ENCODE measurements at regions not wholly inside any gene's neighbourhood (a gene's known extent, or its start where the extent isn't known, plus 50 kb on each side); places are given as distances from the start of the nearest gene placed in this dataset.

DNA sequence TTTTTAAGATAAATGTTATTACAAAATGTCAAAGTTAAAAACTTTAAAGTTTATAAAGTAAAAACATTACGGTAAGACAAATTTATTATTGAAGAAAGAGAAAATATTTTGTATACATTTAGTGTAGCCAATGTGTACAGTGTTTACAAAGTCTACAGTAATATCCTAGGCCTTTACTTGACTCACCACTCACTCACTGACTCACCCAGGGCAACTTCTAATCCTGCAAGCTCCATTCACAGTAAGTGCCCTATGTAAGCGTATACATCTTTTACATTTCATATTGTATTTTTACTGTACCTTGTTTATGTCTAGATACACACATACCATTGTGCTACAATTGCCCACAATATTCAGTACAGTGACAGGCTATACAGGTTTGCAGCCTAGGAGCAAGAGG lies 448.2 kb downstream of the KCTD12 start:
- no peak for DNase-seq (ENCODE audit: low spot score in 2 of 2)
- no peaks in the 10 kb centered on the region for H3K27me3 ChIP-seq
- no peaks in the 10 kb centered on the region for H3K36me3 ChIP-seq
- no peak overlapping the region for H3K4me3 ChIP-seq
- no peak overlapping the region for H3K27ac ChIP-seq
- H3K9me3 ChIP-seq: no peaks in the 10 kb centered on the region
- intact Hi-C loops (cut with DNase I): no loop called here
- TF ChIP-seq, protein P1, sequence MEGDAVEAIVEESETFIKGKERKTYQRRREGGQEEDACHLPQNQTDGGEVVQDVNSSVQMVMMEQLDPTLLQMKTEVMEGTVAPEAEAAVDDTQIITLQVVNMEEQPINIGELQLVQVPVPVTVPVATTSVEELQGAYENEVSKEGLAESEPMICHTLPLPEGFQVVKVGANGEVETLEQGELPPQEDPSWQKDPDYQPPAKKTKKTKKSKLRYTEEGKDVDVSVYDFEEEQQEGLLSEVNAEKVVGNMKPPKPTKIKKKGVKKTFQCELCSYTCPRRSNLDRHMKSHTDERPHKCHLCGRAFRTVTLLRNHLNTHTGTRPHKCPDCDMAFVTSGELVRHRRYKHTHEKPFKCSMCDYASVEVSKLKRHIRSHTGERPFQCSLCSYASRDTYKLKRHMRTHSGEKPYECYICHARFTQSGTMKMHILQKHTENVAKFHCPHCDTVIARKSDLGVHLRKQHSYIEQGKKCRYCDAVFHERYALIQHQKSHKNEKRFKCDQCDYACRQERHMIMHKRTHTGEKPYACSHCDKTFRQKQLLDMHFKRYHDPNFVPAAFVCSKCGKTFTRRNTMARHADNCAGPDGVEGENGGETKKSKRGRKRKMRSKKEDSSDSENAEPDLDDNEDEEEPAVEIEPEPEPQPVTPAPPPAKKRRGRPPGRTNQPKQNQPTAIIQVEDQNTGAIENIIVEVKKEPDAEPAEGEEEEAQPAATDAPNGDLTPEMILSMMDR (IDR thresholded peaks at IDR 0.05): no peak
- H3K4me1 ChIP-seq: no peaks in the 10 kb centered on the region

DNA sequence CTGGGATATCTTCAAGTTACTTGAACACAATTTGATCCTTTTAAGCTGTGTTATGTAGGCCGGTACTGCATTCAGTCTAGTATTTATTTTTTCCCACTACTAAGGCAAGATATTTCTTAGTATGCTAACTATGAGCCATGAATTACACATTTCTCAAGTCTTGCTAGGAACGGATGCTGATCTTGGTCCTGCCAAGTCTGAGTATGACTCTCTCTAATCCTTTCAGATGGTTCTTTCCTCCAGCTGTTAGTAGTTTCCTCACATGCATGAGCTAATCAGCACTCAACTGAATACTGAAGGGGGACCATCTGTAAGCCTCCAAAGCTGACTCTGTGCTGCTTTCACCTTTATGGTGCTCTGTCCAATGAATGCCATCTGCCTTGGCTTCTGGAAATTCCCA lies 460.3 kb downstream of the KCTD12 start:
- no peak for DNase-seq (ENCODE audit: low spot score in 2 of 2)
- no peak overlapping the region for H3K4me3 ChIP-seq
- no peaks in the 10 kb centered on the region for H3K9me3 ChIP-seq
- H3K27me3 ChIP-seq: no peaks in the 10 kb centered on the region
- H3K36me3 ChIP-seq: no peaks in the 10 kb centered on the region
- TF ChIP-seq, protein P1 (IDR thresholded peaks at IDR 0.05): no peak
- H3K27ac ChIP-seq: no peak overlapping the region
- no peaks in the 10 kb centered on the region for H3K4me1 ChIP-seq
- intact Hi-C loops (cut with DNase I): no loop called here

DNA sequence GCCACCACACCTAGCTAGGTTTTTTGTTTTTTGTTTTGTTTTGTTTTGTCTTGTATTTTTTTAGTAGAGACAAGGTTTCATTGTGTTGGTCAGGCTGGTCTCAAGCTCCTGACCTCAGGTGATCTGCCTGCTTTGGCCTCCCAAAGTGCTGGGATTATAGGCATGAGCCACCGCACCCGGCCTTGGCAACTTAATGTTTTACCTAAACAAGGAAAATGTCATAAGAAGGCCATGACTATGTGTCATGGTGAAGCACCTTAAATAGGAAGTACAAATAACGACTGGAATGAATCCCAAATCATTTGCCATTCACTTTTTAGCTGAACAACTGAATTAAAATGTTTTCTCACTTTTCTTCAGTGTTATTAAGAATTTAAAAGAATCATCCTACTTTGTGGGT lies 465.2 kb downstream of the KCTD12 start:
- intact Hi-C loops (cut with DNase I): no loop called here
- no peak overlapping the region for H3K4me3 ChIP-seq
- no peaks in the 10 kb centered on the region for H3K9me3 ChIP-seq
- H3K36me3 ChIP-seq: no peaks in the 10 kb centered on the region
- no peak for DNase-seq (ENCODE audit: low spot score in 2 of 2)
- no peak overlapping the region for H3K27ac ChIP-seq
- TF ChIP-seq, protein P1 (IDR thresholded peaks at IDR 0.05): no peak
- H3K27me3 ChIP-seq: no peaks in the 10 kb centered on the region
- H3K4me1 ChIP-seq: no peaks in the 10 kb centered on the region

DNA sequence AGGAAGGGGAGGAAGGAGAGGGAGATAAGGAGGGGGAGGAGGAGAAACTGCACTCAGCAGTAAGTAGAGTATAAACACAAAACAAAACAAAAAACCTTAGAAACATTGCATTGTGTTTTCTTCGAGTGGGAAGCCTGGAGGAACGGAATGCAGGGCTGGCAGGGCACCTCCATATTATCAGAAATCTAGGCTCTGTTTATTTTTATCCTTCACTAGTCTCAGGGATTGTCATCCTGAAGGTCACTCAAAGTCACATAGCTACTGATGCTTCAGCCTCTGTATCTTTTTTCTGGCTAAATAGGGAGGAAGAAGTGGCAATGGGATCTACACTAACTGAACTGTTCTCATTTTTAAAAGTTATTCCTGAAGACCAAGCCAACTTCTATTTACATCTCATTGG lies 467.8 kb downstream of the KCTD12 start:
- H3K9me3 ChIP-seq: no peaks in the 10 kb centered on the region
- H3K27ac ChIP-seq: no peak overlapping the region
- no peaks in the 10 kb centered on the region for H3K36me3 ChIP-seq
- intact Hi-C loops (cut with DNase I): no loop called here
- TF ChIP-seq, protein P1 (IDR thresholded peaks at IDR 0.05): no peak
- no peaks in the 10 kb centered on the region for H3K27me3 ChIP-seq
- DNase-seq (ENCODE audit: low spot score in 2 of 2): no peak
- no peak overlapping the region for H3K4me3 ChIP-seq
- no peaks in the 10 kb centered on the region for H3K4me1 ChIP-seq

DNA sequence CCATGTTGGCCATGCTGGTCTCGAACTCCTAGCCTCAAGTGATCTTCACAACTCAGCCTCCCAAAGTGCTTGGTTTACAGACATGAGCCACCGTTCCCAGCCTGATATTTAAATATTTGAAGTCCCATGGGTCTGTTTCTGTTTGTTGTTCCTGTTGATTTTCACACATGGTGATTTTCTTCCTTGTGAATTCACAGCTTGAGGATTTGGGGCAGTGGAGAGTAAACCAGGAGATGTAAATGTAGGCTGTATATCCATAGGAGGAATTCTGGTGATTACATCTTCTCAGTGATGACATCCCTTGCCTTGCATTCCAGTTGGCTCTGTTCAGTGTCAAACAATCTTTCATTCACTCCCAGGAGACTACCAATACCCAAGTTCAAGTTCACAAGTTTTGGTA lies 471.9 kb downstream of the KCTD12 start:
- H3K27me3 ChIP-seq: no peaks in the 10 kb centered on the region
- intact Hi-C loops (cut with DNase I): no loop called here
- H3K9me3 ChIP-seq: no peaks in the 10 kb centered on the region
- H3K4me3 ChIP-seq: no peak overlapping the region
- TF ChIP-seq, protein P1 (IDR thresholded peaks at IDR 0.05): no peak
- no peaks in the 10 kb centered on the region for H3K4me1 ChIP-seq
- H3K27ac ChIP-seq: no peak overlapping the region
- DNase-seq (ENCODE audit: low spot score in 2 of 2): no peak
- no peaks in the 10 kb centered on the region for H3K36me3 ChIP-seq

DNA sequence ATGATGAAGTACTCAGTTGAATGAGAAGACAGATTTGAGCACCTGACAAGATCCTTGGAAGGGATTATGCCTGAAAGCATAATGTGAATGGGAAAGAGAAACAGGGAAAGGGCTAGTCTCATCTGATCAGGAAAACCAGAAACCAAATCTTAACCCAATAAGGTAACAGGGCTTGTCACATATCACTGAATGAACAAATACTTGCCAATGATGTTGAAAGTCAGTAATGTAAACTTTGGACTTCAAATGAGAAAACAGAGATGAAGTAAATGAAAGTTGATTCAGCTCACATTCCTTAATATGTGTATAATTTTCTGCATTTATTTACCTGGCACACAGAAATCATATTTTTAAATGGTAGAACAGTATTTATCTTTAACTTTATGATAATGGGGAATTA lies 480.0 kb downstream of the KCTD12 start:
- Histone ChIP-seq H3K4me1 (no peaks in the 10 kb centered on the region), H3K9me3 (no peaks in the 10 kb centered on the region), H3K4me3 (no peak overlapping the region), H3K27me3 (no peaks in the 10 kb centered on the region), H3K36me3 (no peaks in the 10 kb centered on the region), H3K27ac (no peak overlapping the region)
- intact Hi-C loops (cut with DNase I): no loop called here
- no peak for DNase-seq (ENCODE audit: low spot score in 2 of 2)
- TF ChIP-seq, protein P1 (IDR thresholded peaks at IDR 0.05): no peak

Measured in ascending aorta (tissue), 2 donors.